Stimulated activated CD8-positive, alpha-beta memory T cell treated with anti-CD3 and anti-CD28 coated beads, Interleukin-4, amount 100 ng/mL, for 4 hours (primary cell): ENCODE measurements at regions not wholly inside any gene's neighbourhood (a gene's known extent, or its start where the extent isn't known, plus 50 kb on each side); places are given as distances from the start of the nearest gene placed in this dataset.
"Not testable (repeated sequence)": the region's sequence is repeated elsewhere in the genome, so short reads cannot be mapped to it uniquely, and the experiment has no call there.

Experiments used
- DNase-seq, 2 donors: peaks; one replicate each; pipeline ENCODE4 v3.0.0-alpha.2; 2020; ENCODE audit warnings: low read depth in 2 of 2, low spot score in 1 of 2

DNA sequence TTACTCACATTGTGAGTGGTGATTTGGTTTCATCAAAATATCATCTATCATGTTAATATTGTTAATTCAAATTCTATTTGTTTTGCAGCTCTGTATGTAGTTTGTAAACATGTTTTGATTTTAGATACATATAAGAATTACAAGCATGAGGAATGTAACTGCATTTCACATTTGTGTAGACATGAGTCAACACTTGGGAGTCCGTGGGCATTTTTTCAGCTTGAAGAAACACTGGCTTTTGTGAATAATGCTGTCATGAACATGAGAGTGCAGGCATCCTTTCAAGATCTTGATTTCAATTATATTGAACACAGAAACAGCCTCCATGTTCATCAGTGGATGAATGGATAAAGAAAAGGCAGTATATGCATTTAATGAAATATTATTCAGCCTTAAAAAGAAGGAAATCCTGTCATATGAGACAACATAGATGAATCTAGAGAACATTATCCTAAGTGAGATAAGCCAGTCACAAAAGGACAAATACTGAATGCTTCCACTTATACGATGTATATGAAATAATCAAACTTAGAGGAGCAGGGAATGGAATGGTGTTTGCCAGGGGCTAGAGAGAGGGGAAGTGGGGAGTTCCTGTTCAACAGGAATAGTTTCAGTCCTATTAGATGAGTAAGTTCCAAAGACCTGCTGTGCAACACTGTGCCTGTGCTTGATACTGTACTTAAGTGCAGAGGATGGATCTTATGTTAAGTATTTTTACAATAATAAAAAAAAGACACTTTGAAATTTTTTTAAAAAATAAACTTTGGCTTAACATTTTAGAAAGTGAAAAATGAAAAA is 194.9 kb downstream of the LRATD1 start:
- no peak for DNase-seq

DNA sequence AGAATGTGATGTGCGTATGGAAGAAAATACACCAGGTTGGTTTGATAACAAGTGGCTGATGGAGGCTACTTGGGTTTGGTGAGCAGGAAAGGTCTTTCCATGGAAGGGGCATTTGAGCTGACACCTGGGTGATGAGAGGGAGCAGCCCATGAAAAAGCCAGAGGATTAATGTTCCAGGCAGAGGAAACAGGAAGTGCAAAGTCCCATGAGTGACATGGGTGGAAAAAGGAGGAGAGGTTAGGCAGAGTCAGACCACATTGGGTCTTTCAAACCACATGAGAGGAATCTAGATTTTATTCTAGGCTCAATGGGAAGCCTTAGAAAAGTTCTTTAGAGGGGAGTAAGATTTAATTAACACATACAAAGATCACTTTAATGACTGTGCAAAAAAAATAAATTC is 195.7 kb downstream of the LRATD1 start:
- no peak for DNase-seq

DNA sequence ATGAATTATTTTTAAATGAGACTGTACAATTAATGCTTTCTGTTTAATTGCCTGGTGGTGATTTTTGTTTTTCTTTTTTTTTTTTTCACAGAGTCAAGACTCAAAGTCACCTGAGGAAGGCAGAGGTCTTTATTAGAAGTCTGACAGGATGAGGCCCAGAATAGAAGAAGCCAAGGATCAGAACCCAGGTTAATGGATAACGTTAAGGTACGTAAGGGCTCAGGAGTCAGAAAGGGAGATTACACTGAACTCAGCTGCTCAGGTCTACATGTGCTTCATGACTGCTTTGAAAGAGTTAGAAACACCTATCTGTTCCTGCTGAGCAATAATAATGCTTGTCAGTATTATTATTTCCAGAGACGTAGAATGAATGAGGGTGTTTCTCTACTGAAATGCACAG is 196.5 kb downstream of the LRATD1 start:
- DNase-seq = no peak

DNA sequence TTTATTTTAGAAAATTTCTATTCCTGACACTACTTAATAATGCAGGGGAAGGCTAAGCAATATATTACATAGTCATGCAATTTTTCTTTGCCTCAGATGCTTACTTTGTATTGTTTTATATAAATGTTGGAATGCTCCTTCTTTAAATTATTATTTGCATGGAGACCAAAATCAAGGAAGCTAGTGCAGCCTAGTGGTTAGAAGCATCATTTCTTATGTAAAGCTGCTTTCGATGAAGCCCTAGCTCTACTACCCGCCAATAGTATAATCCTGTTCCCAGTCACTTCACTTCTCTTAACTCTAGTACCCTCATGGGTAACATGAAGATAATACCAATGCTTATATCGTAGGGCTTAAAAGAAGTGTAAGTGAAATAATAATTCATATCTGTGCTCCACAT is 198.9 kb downstream of the LRATD1 start:
- no peak for DNase-seq

DNA sequence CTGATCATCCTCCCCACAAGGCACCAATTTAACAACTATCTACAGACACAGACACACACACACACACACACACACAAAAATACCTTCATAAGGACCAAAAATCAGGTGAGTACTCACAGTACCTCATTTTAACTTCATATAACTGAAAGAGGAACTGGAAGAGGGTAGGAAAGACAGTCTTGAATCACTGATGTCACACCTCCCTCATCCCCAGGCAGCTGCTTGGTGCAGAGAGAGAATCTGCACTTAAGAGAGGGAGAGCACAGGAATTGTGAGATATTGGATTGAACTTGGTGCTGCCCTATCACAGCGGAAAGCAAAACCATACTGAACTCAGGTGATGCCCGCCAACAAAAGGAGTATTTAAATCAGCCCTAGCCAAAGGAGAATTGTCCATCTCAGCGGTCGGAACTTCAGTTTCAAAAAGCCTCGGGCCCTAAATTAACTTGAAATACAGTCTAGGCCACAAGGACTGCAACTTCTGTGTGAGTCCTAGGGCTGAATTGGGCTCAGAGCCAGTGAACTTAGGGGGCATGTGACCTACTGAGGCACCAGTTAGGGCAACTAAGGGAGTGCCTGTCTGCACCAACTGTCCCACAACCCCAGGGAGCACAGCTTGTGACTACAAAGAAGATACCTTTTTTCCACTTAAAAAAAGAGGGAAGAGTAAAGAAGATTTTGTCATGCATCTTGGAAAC is 211.1 kb downstream of the LRATD1 start:
- DNase-seq = no peak

DNA sequence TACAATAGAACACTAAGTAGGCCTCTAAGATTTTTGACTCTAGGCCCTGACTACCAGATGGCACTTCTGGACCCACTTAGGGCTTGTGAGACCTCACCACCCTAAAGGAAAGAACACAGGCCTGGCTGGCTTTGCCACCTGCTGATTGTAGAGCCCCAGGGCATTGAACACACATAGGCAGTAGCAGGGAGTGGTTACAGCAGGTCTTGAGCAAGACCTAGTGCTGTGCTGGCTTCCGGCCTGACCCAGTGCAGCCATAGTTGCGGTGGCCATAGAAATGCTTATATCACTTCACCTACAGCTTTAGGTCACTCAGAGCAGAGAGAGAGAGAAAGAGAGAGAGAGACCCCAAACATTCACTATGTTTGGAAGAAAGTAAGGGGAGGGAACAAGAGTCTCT is 223.2 kb downstream of the LRATD1 start:
- DNase-seq = no peak

DNA sequence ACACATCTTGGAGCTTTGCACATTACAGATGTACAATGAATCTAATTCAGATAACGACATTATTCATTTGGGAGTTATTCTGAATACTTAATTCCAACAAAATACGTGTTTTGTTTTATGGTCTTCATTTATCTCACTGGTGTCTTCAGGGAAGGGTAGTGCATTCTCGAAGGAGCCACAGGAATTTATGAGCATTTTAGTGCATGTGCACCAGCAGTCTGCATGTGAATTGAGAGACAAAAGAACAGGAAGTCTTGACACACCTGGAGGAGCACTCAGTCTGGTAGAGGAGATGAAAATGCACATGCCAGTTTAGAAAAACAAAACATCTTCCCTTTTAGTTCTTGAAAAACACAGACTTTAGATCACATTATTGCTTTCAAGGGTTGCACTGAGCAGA is 228.7 kb downstream of the LRATD1 start:
- DNase-seq = no peak

DNA sequence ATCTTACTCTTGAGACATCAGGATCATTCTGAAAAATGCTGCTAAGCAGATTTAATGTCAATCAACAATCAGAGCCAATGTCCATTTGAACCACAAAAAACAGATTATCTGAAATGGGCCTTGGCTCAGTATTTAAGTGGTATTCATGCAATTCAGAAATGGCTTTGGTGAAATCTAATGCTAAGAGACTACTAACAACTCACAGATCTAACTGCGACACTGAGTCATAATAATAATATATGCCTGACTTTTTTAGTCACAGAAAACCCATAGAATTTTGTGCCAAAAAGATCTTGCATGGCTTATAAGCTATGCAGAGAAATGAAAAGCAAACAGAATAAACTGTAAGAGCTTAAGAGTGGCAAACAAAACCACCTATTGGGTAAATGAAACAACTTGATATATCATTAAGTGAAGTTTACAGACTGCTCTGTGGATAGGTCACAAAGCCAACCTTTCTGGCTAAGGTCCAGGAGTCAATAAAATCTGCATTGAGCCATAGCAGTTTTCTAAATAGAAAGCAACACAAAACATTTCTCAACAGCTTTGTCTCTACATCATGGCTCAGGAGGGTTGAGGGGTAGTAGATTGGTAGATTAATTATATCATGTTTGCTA is 234.3 kb downstream of the LRATD1 start:
- no peak for DNase-seq

DNA sequence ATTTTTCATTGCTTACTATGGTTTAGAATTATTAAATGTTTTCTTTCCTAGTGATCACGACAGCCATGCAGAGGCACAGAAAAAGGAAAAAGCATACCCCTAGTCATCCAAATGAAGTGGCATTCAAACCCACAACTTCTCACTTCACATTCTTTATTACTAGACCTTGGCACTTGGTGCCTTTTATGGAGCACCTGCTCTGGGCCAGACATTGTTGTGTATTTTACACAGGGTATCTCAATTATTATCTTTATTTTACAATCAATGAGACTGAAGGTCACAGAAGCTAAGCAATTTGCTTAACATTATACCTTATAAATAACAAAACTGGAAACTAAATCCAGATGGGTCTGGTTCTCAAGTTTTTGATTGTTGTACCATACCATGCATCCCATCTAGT is 235.3 kb downstream of the LRATD1 start:
- no peak for DNase-seq

DNA sequence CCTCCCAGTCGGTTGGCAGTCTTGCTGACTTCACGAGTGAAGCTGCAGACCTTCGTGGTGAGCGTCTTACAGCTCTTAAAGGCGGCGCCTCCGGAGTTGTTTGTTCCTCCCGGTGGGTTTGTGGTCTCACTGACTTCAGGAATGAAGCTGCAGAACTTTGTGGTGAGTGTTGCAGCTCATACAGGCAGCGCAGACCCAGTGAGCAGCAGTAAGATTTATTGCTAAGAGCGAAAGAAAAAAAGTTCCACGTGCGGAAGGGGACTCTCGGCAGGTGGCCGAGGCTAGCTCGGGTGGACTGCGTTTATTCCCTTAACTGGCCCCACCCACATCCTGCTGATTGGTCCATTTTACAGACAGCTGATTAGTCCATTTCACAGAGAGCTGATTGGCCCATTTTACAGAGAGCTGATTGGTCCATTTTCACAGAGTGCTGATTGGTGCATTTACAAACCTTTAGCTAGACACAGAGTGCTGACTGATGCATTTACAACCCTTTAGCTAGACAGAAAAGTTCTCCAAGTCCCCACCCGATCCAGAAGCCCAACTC is 240.3 kb downstream of the LRATD1 start:
- no peak for DNase-seq

DNA sequence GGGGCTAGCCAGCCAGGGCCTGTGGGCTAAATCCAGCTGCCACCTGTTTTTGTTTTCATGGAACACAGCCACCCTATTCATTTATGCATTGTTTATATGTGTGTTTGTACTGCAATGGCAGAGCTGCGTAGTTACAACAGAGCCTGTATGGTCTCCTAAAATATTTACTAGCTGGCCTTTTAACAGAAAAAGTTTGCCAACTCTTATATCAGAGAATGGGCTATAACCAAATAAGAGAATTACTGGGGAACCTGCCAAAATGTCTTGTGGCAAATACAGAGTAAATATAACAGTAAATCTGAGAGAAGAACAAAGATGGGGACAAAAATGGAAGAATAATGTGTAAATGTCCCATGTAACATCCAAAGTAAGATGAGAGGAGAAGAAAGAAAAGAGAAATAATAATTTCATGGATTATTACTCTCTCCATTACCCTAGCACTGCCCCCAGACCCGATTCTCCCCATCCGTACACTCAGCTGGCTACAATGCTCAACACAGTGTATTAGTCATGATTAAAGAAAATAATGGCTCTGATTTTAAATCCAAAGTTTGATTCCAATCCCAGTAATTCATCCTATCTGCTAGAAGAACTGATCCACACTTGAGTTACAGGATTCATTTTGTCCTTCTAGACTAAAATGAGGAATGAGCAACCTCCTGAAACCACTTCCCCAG is 249.3 kb downstream of the LRATD1 start:
- DNase-seq = no peak

DNA sequence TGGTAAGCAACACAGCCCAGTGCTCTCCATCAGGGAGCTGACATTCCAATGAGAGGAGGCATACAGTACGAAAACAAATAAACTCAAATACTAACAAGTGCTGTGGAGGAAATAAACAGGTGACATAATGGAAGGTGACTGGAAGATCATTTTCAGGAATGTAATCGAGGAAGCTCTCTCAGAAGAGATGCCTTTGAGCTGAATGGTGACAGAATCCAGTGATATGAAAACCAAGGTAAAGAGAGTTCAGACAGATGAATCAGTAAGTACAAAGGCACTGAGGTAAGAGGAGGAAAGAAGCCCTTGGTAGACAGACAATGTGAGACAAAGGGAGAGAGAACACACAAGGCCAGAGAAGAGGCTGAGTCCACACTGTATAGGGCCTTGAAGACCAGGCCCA is 252.1 kb downstream of the LRATD1 start:
- no peak for DNase-seq

DNA sequence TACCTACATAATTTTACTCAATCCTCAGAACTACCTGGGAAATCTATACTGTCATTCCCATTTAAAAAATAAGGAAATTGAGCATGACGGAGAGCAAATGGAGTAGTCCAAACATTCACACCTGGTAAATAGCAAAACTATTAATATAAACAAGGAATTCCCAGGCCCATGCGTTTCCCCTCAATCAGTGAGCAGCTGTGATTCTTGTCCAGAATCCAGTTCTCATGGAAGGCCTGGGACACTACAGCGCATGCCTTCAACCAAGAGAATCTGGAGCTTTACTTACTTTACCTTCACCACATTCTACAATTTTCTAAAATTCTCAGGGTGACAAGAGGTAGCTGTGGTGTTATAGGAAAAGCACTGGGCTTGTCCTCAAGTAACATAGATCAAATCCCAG is 259.0 kb downstream of the LRATD1 start:
- no peak for DNase-seq

DNA sequence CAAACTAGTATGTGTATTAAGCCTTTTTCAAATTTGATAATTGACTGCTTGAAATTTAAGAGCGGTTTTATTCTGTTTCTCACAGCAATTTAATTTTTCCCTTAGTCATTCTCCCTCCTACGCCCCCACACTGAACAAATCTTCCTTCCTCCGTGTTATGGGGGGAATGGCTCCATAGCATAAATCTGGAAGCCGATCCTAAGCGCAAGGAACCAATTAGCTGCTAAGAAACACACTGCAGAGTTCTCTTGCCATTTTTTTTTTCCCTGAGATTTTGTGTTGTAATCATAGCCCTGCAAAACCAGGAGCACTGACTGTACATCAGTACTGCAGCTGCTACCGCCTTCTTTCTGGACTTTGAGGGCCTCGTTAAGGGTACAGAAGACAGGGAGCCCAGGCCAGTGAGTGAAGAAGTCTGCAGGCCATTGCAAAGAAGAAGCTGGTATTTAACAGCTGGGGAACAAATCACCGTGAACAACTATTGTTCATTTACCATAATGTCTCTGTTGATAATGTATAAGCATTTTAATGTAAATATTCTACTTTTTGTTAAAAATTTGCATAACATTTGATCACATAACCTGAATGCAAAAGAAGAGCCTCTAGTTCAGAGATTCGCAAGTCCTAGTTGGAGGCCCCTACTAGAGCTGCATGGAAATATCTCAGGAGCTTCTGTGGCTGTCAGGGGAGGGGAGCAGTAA is 264.0 kb downstream of the LRATD1 start:
- no peak for DNase-seq

DNA sequence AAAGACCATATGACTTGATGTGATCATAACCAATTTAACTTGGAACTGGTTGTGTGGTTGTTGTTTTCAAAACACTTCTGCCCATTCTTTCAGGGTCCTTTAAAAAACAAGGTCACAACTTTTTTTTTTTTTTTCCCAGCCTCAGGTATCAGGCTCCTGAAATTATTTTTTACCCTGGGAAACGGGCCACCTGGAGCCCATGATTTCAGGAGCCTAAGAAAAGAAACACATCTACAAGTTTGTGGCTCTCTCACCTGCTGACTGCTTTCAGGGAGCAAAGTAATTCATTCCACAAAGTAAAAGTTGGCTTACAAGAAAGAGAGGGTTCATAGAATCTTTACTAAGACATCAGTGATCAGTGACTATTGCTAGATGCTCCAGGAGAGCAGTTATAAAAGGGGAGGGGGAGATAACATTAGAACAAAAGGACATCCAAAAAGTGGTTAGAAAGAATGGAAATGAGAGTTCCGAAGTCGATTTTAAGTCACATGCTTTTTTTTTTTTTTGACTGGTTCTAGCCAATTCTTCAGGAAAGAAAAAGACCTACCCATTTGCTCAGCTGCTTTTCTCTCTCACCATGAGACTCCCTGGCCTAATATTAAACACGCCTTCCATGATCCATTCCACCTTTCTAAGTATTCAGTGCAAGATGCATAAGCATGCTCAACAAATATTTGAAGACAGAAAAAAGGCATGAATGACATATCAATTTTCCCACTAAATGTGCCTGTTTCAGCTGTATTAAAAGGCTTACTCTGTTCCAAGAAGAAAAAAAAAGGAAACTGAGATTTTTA is 267.3 kb downstream of the LRATD1 start:
- DNase-seq = no peak

DNA sequence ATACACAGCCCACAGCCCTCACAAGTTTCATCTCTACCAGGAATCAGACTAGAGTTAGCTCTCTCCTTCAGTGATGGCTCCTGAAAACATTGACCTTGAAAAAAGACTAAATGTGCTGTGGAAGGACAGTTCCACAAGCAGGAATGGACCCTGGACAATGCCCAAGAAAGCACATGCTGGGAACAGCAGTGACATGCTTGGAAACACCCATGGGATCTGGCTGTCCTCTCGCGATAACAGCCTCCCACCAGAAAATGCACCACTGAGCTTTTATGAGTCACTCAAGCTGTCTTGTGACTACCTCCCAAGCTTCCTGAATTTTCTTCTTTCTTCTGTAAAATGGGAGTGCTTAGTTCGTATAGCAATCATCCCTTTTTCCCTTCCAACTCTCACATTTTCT is 269.2 kb downstream of the LRATD1 start:
- no peak for DNase-seq

DNA sequence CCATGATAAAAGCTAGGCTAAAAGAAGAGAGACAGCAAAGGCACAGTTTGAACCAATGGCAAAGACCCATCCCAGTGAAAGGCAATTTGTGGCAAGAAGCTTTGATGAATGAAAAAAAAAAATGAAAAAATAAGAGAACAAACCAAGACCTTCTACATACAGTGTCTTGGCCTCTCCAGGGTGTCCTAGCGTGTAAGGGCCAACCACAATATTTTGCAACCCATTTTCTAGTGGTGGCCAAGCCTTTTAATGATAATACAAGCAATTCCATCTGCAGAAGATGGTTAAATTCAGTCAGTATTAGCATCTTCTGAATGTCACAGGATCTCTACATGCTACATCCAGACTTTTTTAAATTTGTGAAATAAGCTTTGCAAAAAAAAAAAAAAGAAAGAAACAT is 270.4 kb downstream of the LRATD1 start:
- no peak for DNase-seq

DNA sequence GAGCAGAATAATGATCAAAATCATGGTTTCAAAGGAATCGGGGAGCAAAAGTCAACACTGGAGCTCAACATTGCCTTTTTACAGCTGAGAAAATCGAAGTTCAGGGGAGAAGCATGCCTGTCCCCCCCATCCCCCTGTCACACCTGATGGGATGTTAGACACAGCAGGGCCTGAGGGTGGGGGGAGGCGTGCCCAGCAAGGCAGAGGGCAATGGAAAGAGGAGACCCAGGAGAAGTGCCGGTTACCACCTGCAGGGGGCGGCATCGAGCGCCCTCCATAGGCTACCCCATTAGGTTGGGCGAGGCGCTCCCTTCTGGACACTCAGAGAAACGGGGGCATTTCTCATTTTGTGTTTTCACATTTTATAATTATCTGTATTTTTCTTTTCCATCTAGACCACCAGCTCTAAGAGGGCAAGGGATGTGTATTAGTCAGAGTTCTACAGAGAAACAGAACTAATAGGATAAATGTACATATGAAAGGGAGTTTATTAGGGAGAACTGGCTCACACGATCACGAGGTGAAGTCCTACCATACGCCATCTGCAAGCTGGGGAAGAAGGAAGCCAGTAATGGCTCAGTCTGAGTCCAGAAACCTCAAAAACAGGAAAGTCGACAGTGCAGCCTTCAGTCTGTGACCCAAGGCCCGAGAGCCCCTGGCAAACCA is 271.3 kb downstream of the LRATD1 start:
- DNase-seq = peak; percentile 2 to 3

DNA sequence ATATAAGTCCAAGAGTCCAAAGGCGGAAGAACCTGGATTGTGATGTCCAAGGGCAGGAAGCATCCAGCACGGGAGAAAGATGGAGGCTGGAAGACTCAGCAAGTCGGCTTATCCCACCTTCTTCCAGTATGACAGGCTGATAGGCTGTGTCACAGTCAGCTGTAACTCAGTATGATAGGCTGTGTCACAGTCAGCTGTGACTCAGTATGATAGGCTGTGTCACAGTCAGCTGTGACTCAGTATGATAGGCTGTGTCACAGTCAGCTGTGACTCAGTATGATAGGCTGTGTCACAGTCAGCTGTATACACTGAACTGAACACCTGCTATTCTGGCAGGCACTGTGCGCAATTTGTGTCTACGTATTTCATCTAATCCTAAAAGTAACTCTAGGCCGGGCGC is 271.9 kb downstream of the LRATD1 start:
- DNase-seq = not testable (repeated sequence)

DNA sequence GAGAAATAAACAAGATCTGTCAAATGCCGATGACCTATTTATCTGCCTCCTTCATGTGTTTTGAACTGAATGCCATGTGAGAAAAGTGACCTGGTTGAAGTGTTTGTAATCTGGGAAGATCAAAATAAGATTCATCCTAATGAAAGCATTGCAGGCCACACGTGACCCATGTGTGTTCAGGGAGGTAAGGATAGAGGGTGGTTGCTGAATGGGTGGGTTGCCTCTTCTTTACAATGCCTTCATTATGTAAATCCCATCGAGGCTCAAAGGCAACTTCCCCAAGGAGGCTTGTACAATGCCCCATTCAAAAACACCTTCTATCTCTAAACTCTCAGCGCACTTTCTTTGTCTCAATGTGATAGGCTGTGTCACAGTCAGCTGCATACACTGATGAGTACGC is 273.1 kb downstream of the LRATD1 start:
- no peak for DNase-seq
